ENCODE measurements at regions not wholly inside any gene's neighbourhood (a gene's known extent, or its start where the extent isn't known, plus 50 kb on each side); places are given as distances from the start of the nearest gene placed in this dataset.

GRCh38 chr18:26757263-26758019 is 108.1 kb downstream of the AQP4 start:
- TF ChIP-seq CTCF (conservative IDR thresholded peaks at IDR 0.05 in 1 of 2, IDR thresholded peaks at IDR 0.05 in 1 of 2; ENCODE audit: low read depth in 1 of 2, low read length in 2 of 2) (no peak), EZH2 (IDR thresholded peaks at IDR 0.05; ENCODE audit: low read length, missing control alignments) (no peak)

Data from fibroblast of lung (primary cell).